MM.1S (cell line): ENCODE measurements at regions not wholly inside any gene's neighbourhood (a gene's known extent, or its start where the extent isn't known, plus 50 kb on each side); places are given as distances from the start of the nearest gene placed in this dataset.

Experiments
- DNase-seq: peaks from one replicate; pipeline ENCODE4 v3.0.0-alpha.2; 2015
- H2AFZ ChIP-seq: fragments of 300-600 bp; sonication (generic); 2 replicates; pipeline ENCODE4 v1.6.0; 2016; ENCODE audit warnings: antibody characterized with exemption, low read length
- H3F3A ChIP-seq: fragments of 300-600 bp; sonication (generic); 2 replicates; pipeline ENCODE4 v1.6.1; 2016; ENCODE audit warnings: mild to moderate bottlenecking, antibody characterized with exemption, low read length, moderate library complexity, mixed read lengths; ENCODE audit not compliant: insufficient read depth
- H3K27ac ChIP-seq: fragments of 300-600 bp; sonication (generic); 2 replicates; pipeline ENCODE4 v1.5.1; 2016; ENCODE audit warnings: mild to moderate bottlenecking, low read length
- H3K27me3 ChIP-seq: fragments of 300-600 bp; sonication (generic); replicated peaks from 2 replicates; pipeline ENCODE4 v1.6.0; 2016; ENCODE audit warnings: low read length; ENCODE audit not compliant: insufficient read depth
- H3K36me3 ChIP-seq: fragments of 300-600 bp; sonication (generic); replicated peaks from 2 replicates; pipeline ENCODE4 v1.6.1; 2016; ENCODE audit warnings: mild to moderate bottlenecking, low read length, mixed read lengths; ENCODE audit not compliant: insufficient read depth
- H3K4me1 ChIP-seq: fragments of 300-600 bp; sonication (generic); 2 replicates; pipeline ENCODE4 v1.6.1; 2016; ENCODE audit warnings: low read length, mixed read lengths
- H3K4me2 ChIP-seq: fragments of 300-600 bp; sonication (generic); 2 replicates; pipeline ENCODE4 v1.6.0; 2016; ENCODE audit warnings: low read depth, low read length
- H3K4me3 ChIP-seq: fragments of 300-600 bp; sonication (generic); 2 replicates; pipeline ENCODE4 v1.5.1; 2016; ENCODE audit warnings: low read length, mixed read lengths
- H3K79me2 ChIP-seq: fragments of 300-600 bp; sonication (generic); 2 replicates; pipeline ENCODE4 v1.6.1; 2016; ENCODE audit warnings: mixed run types, low read length, mixed read lengths
- H3K9ac ChIP-seq: fragments of 300-600 bp; sonication (generic); 2 replicates; pipeline ENCODE4 v1.6.1; 2016; ENCODE audit warnings: low read length, mixed read lengths
- H3K9me2 ChIP-seq: fragments of 300-600 bp; sonication (generic); replicated peaks from 2 replicates; pipeline ENCODE4 v1.6.1; 2016; ENCODE audit warnings: mild to moderate bottlenecking, low read length, mixed read lengths; ENCODE audit not compliant: insufficient read depth
- H3K9me3 ChIP-seq: fragments of 300-600 bp; sonication (generic); replicated peaks from 2 replicates; pipeline ENCODE4 v1.6.1; 2016; ENCODE audit warnings: mild to moderate bottlenecking, low read length, mixed read lengths; ENCODE audit not compliant: insufficient read depth
- H4K20me1 ChIP-seq: fragments of 300-600 bp; sonication (generic); 2 replicates; pipeline ENCODE4 v1.6.1; 2016; ENCODE audit warnings: mild to moderate bottlenecking, low read length, moderate library complexity, mixed read lengths; ENCODE audit not compliant: insufficient read depth
- CTCF ChIP-seq: fragments of 300-600 bp; sonication (generic); IDR thresholded peaks from 2 replicates; pipeline ENCODE4 v1.5.1; 2016; ENCODE audit warnings: antibody characterized with exemption, low read length, mixed read lengths
- EZH2 ChIP-seq: fragments of 300-600 bp; sonication (generic); optimal IDR thresholded peaks from 2 replicates; pipeline ENCODE3; 2017; ENCODE audit warnings: low read depth, mild to moderate bottlenecking, antibody characterized with exemption, low read length, mixed read lengths
- EZH2phosphoT487 ChIP-seq: fragments of 300-600 bp; sonication (generic); IDR thresholded peaks from 2 replicates; pipeline ENCODE4 v1.6.1; 2018; ENCODE audit warnings: antibody characterized with exemption, low read length

GRCh38 chr10:21260066-21260465, 265.4 kb downstream of the SKIDA1 start:
- TF ChIP-seq EZH2 (no peak), CTCF (no peak), EZH2phosphoT487 (no peak)
- Histone ChIP-seq H3K4me3 (no peak overlapping the region), H3K79me2 (no peaks in the 10 kb centered on the region), H3K9ac (no peak overlapping the region), H3F3A (no peaks in the 10 kb centered on the region), H3K27ac (no peak overlapping the region), H3K36me3 (no peaks in the 10 kb centered on the region), H3K4me2 (no peak overlapping the region), H3K9me2 (no peaks in the 10 kb centered on the region), H3K4me1 (no peaks in the 10 kb centered on the region), H3K9me3 (no peaks in the 10 kb centered on the region), H2AFZ (no peak overlapping the region), H3K27me3 (no peaks in the 10 kb centered on the region), H4K20me1 (no peaks in the 10 kb centered on the region)
- no peak for DNase-seq

- H3K4me3 ChIP-seq = no peak overlapping the region
- no peaks in the 10 kb centered on the region for H3K9me3 ChIP-seq
- H3K4me1 ChIP-seq = no peaks in the 10 kb centered on the region
- no peak overlapping the region for H3K9ac ChIP-seq
- no peaks in the 10 kb centered on the region for H3F3A ChIP-seq
- no peaks in the 10 kb centered on the region for H3K36me3 ChIP-seq
- H3K27ac ChIP-seq = no peak overlapping the region
- no peak overlapping the region for H2AFZ ChIP-seq
- TF ChIP-seq EZH2 (no peak), CTCF (no peak), EZH2phosphoT487 (no peak)
- no peak for DNase-seq
- no peaks in the 10 kb centered on the region for H3K27me3 ChIP-seq
- no peaks in the 10 kb centered on the region for H4K20me1 ChIP-seq
- no peaks in the 10 kb centered on the region for H3K79me2 ChIP-seq
- H3K4me2 ChIP-seq = no peak overlapping the region
- no peaks in the 10 kb centered on the region for H3K9me2 ChIP-seq
These were observed 267.6 kb downstream of the SKIDA1 start for GRCh38 chr10:21257919-21258318.

GRCh38 chr10:21257191-21257590, 268.3 kb downstream of the SKIDA1 start:
- no peak overlapping the region for H3K27ac ChIP-seq
- H3K36me3 ChIP-seq = no peaks in the 10 kb centered on the region
- no peak for DNase-seq
- H3K27me3 ChIP-seq = no peaks in the 10 kb centered on the region
- no peaks in the 10 kb centered on the region for H3K9me2 ChIP-seq
- H3K79me2 ChIP-seq = no peaks in the 10 kb centered on the region
- H3K9ac ChIP-seq = no peak overlapping the region
- no peaks in the 10 kb centered on the region for H4K20me1 ChIP-seq
- H3F3A ChIP-seq = no peaks in the 10 kb centered on the region
- no peak overlapping the region for H3K4me3 ChIP-seq
- H3K9me3 ChIP-seq = no peaks in the 10 kb centered on the region
- no peaks in the 10 kb centered on the region for H3K4me1 ChIP-seq
- no peak overlapping the region for H2AFZ ChIP-seq
- H3K4me2 ChIP-seq = no peak overlapping the region
- TF ChIP-seq EZH2 (no peak), EZH2phosphoT487 (no peak), CTCF (no peak)

GRCh38 chr10:21249435-21249834, 276.0 kb downstream of the SKIDA1 start:
- Histone ChIP-seq H3K27me3 (no peaks in the 10 kb centered on the region), H3F3A (no peaks in the 10 kb centered on the region), H3K9ac (no peak overlapping the region), H3K36me3 (no peaks in the 10 kb centered on the region), H3K79me2 (no peaks in the 10 kb centered on the region), H3K9me2 (no peaks in the 10 kb centered on the region), H3K4me3 (no peak overlapping the region), H2AFZ (no peak overlapping the region), H4K20me1 (no peaks in the 10 kb centered on the region), H3K4me2 (no peak overlapping the region), H3K27ac (no peak overlapping the region), H3K9me3 (no peaks in the 10 kb centered on the region), H3K4me1 (no peaks in the 10 kb centered on the region)
- no peak for TF ChIP-seq EZH2
- no peak for TF ChIP-seq EZH2phosphoT487
- TF ChIP-seq CTCF = no peak
- no peak for DNase-seq
